Urothelium cell line (cell line): ENCODE measurements at regions not wholly inside any gene's neighbourhood (a gene's known extent, or its start where the extent isn't known, plus 50 kb on each side); places are given as distances from the start of the nearest gene placed in this dataset.

Source experiments
- DNase-seq: peaks from one replicate; pipeline ENCODE4 v3.0.0; 2011; ENCODE audit warnings: low spot score, mixed read lengths
- FAIRE-seq: peaks from 2 replicates; lab custom pipeline; 2011; peaks lifted over from hg19 to GRCh38; lab: Jason Lieb, UNC

DNA sequence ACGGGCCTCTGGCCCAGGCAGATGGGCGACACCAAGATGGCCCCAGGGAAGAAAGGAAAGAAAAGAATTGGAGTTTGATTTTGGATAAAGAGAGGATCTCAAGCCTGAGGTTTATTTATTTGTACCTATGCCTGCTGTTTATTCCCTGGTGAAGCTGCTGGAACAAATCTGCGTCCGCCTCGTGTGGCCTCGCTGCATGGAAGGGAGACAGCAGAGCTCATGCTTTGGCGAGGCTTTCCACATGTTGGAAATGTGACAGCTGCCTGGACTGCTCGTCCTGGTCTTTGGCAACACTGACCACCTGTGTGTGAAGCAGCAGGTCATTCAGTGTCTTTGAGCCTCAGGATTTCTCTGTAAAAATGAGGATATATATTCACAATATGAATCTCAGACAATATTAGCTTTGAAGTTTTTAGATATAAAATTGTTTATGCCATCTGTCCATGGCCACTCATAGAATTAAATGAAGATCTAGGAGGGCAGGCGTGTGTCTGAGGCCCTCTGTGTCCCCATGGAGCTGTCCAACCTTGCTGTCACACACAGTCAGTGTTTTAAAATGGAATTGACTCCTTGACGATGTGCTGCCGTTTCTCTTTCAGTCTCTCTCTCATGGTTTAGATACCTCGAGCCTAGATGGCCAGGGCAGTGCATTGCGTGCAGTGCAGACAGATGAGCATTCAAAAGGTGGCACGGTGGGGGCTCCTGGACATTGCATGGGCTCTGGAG, 94.3 kb downstream of the SOCS6 start:
- no peak for FAIRE-seq
- DNase-seq, result no peak

DNA sequence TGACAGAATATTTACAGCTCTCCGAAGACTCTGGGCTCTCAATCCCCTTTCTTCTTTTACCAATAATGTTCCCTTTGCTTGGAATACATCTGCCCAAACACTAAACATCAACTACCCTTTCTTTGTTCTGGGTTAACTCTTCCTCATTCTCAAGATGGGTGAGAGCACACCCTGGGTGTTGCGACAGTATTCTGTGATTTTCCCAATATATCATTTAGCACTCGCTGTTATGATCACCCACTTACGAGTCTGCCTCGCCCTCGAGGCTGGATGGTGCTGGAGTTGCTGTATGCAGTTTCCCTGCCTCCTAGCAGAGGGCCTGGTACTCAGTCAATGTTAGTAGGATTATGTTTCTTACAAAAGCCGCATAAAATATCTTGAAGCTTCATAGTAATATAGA, 93.2 kb downstream of the SOCS6 start:
- FAIRE-seq (no peak), DNase-seq (no peak)

DNA sequence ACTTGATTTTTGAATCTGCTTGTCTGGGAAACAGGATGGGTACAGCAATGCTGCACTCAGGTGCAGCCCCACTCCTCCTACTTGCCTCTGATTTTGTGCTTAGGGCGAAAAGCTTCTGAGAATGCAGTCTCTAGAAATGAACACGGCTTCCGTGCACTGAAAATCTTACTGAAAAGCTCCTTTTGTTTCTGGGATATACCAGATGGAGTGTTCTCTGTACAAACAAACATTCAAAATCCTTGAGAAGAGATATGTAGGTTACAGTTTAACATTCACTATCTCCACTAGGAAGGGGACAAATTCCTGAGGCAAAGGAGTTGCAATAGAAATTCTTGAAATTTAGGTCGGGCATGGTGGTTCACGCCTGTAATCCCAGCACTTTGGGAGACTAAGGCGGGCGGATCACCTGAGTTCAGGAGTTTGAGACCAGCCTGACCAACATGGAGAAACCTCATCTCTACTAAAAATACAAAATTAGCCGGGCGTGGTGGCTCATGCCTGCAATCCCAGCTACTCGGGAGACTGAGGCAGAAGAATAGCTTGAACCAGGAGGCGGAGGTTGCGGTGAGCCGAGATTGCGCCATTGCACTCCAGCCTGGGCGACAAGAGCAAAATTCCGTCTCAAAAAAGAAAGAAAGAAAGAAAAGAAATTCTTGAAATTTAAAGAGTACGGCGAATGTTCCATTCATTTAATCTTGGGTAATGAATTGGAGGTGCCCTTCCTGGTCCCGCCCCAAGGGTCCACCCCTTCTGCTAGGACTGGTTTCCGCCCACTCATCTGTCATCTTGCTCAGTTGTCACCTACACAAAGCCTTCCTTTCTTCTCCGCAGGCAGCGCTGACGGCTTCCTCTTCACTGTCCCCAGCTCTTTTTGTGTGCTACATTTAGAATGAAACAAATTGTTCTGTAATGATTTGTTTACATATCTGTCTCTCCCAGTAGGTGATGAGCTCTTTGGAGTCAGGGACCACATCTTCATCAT, 92.4 kb downstream of the SOCS6 start:
- DNase-seq, result no peak
- no peak for FAIRE-seq
